Spleen (tissue), 7 donors: ENCODE measurements at regions not wholly inside any gene's neighbourhood (a gene's known extent, or its start where the extent isn't known, plus 50 kb on each side); places are given as distances from the start of the nearest gene placed in this dataset.
"Not testable (repeated sequence)": the region's sequence is repeated elsewhere in the genome, so short reads cannot be mapped to it uniquely, and the experiment has no call there.

Experiments
- POLR2A ChIP-seq, 3 donors: fragments of 450-650 bp; IDR thresholded peaks; one replicate each; pipeline ENCODE4 v1.5.1; 2017; ENCODE audit warnings: antibody characterized with exemption in 3 of 3, mild to moderate bottlenecking in 1 of 3
- POLR2AphosphoS5 ChIP-seq, 3 donors: sonication (generic); formaldehyde crosslinking; IDR thresholded peaks; one replicate each; pipeline ENCODE4 v1.5.1; 2017; ENCODE audit warnings: antibody characterized with exemption in 3 of 3
- TF ChIP-seq, protein P1 (sequence below), 11 experiments: fragments of 200-600 bp in 7 of 11; fragments of 450-650 bp in 4 of 11; sonication (generic) in 4 of 11; IDR thresholded peaks in 8 of 11; conservative IDR thresholded peaks in 3 of 11; 1 replicate in 7 of 11; 2 replicates in 4 of 11; pipeline versions ENCODE4 v1.4.0 to v1.8.0; 2016 to 2021; ENCODE audit warnings: antibody characterized with exemption in 11 of 11, inconsistent platforms in 4 of 11, mild to moderate bottlenecking in 1 of 11
- donor health status: DM: no; HTN: no; CAD: no; lungs with moderate emphysema.
- donor health status: DM: no; HTN: no; CAD: no.
- donor health status: DM: no; HTN: no; CAD: no.

DNA sequence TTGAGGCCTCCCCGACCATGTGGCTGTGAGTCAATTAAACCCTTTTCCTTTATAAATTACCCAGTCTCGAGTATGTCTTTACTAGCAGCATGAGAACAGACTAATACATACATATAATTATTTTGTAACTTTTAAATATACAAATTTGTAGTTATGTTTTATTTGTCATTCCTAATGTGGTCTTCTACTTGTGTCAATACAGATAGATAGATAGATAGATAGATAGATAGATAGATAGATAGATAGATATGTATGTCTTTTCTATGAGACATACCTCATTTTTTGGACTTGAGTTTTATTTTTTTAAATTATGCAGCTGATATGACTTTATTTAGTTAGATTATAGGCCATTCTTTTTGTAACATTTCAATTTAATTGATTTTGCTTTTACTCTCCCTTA lies 316.0 kb upstream of the TGIF2LY start:
- not testable (repeated sequence) for TF ChIP-seq POLR2A, POLR2AphosphoS5 (IDR thresholded peaks at IDR 0.05)
- TF ChIP-seq, protein P1, sequence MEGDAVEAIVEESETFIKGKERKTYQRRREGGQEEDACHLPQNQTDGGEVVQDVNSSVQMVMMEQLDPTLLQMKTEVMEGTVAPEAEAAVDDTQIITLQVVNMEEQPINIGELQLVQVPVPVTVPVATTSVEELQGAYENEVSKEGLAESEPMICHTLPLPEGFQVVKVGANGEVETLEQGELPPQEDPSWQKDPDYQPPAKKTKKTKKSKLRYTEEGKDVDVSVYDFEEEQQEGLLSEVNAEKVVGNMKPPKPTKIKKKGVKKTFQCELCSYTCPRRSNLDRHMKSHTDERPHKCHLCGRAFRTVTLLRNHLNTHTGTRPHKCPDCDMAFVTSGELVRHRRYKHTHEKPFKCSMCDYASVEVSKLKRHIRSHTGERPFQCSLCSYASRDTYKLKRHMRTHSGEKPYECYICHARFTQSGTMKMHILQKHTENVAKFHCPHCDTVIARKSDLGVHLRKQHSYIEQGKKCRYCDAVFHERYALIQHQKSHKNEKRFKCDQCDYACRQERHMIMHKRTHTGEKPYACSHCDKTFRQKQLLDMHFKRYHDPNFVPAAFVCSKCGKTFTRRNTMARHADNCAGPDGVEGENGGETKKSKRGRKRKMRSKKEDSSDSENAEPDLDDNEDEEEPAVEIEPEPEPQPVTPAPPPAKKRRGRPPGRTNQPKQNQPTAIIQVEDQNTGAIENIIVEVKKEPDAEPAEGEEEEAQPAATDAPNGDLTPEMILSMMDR (IDR thresholded peaks at IDR 0.05 in 8 of 11, conservative IDR thresholded peaks at IDR 0.05 in 3 of 11) = not testable (repeated sequence)
